D721Med (cell line): ENCODE measurements at regions not wholly inside any gene's neighbourhood (a gene's known extent, or its start where the extent isn't known, plus 50 kb on each side); places are given as distances from the start of the nearest gene placed in this dataset.

Source experiments
- DNase-seq: peaks from one replicate; pipeline ENCODE4 v3.0.0; 2011; ENCODE audit warnings: low spot score; ENCODE audit not compliant: insufficient read length
- FAIRE-seq: peaks from 2 replicates; lab custom pipeline; 2011; peaks lifted over from hg19 to GRCh38; lab: Jason Lieb, UNC
- CTCF ChIP-seq: IDR thresholded peaks from 2 replicates; pipeline ENCODE4 v1.5.1; 2012; ENCODE audit warnings: mild to moderate bottlenecking, control low read depth; ENCODE audit not compliant: insufficient read depth; ENCODE audit errors: missing control alignments

- FAIRE-seq = no peak
- DNase-seq = no peak
- TF ChIP-seq CTCF = no peak
Measured at GRCh38 chr10:42475168-42476098, 162.9 kb downstream of the ZNF33B start.

- no peak for FAIRE-seq
- no peak for TF ChIP-seq CTCF
Measured at GRCh38 chr10:42454313-42454712, 184.1 kb downstream of the ZNF33B start.

GRCh38 chr10:42431095-42431494, 207.3 kb downstream of the ZNF33B start:
- FAIRE-seq = no peak
- DNase-seq = no peak
- TF ChIP-seq CTCF = no peak

More at GRCh38 chr10:42454313-42454712, 184.1 kb downstream of the ZNF33B start:
- DNase-seq = no peak

- FAIRE-seq (no peak), DNase-seq (no peak)
- peak; percentile 48 for TF ChIP-seq CTCF
Measured at GRCh38 chr10:42428534-42428933, 209.8 kb downstream of the ZNF33B start.

- no peak for TF ChIP-seq CTCF
- DNase-seq (no peak), FAIRE-seq (no peak)
Measured at GRCh38 chr10:42422911-42423310, 215.5 kb downstream of the ZNF33B start.

- no peak for FAIRE-seq
- DNase-seq = no peak
Measured at GRCh38 chr10:42421812-42422211, 216.6 kb downstream of the ZNF33B start.

More at GRCh38 chr10:42421812-42422211, 216.6 kb downstream of the ZNF33B start:
- no peak for TF ChIP-seq CTCF
